Body of pancreas (tissue), 4 donors: ENCODE measurements at regions not wholly inside any gene's neighbourhood (a gene's known extent, or its start where the extent isn't known, plus 50 kb on each side); places are given as distances from the start of the nearest gene placed in this dataset.

Experiments
- CTCF ChIP-seq, 7 experiments: fragments of 450-650 bp in 4 of 7; fragments of 200-600 bp in 3 of 7; sonication (generic) in 3 of 7; IDR thresholded peaks; one replicate each; pipeline ENCODE4 v1.5.1; 2016 to 2019; ENCODE audit warnings: antibody characterized with exemption in 7 of 7
- POLR2A ChIP-seq, 3 donors: fragments of 450-650 bp; IDR thresholded peaks; one replicate each; pipeline ENCODE4 v1.6.1; 2016; ENCODE audit warnings: antibody characterized with exemption in 3 of 3, mild to moderate bottlenecking in 2 of 3

DNA sequence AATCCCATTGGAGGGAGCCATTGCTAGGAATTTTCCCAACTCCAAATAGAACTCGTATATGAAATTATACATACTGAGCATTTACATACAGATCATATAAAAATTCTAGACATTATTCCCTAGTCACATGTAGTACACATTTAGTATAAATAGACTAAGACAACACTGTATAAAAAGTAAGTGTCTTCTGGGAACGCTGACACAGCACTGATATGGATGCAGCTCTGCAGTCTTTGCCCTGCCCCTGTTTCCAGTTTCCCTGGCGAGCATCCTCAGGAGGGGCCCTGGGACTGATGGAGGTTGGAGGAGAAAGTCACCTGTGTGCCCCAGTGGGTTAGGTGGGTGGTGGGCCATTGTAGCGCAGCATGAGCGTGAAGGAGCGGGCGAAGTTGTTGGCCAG lies 97.8 kb upstream of the CLMN start:
- TF ChIP-seq CTCF (IDR thresholded peaks at IDR 0.05) (no peak), POLR2A (IDR thresholded peaks at IDR 0.05) (no peak)
